Thyroid gland (tissue), 4 donors: ENCODE measurements at regions not wholly inside any gene's neighbourhood (a gene's known extent, or its start where the extent isn't known, plus 50 kb on each side); places are given as distances from the start of the nearest gene placed in this dataset.

Source experiments
- DNase-seq, 2 donors: peaks; one replicate each; pipeline ENCODE4 v3.0.0-alpha.2; 2019
- H3K27ac ChIP-seq, 3 donors: fragments of 200-600 bp; sonication (generic); 1 replicate in 2 of 3; 2 replicates in 1 of 3; pipeline ENCODE4 v1.5.1; 2016 to 2019; ENCODE audit warnings: mild to moderate bottlenecking in 1 of 3, moderate library complexity in 1 of 3
- H3K27me3 ChIP-seq: fragments of 200-600 bp; sonication (generic); one replicate; pipeline ENCODE4 v1.5.1; 2019
- H3K36me3 ChIP-seq, 2 donors: fragments of 200-600 bp; sonication (generic); one replicate each; pipeline ENCODE4 v1.5.1; 2016 to 2019
- H3K4me1 ChIP-seq, 2 donors: fragments of 200-600 bp; sonication (generic); one replicate each; pipeline ENCODE4 v1.5.1; 2017 to 2019
- H3K4me3 ChIP-seq, 3 donors: fragments of 200-600 bp; sonication (generic); replicated peaks in 1 of 3; 1 replicate in 2 of 3; 2 replicates in 1 of 3; pipeline ENCODE4 v1.5.1; 2016; ENCODE audit warnings: mild to moderate bottlenecking in 1 of 3
- H3K9me3 ChIP-seq: fragments of 200-600 bp; sonication (generic); one replicate; pipeline ENCODE4 v1.5.1; 2017
- CTCF ChIP-seq, 6 experiments: fragments of 200-600 bp in 3 of 6; fragments of 450-650 bp in 3 of 6; sonication (generic) in 3 of 6; IDR thresholded peaks; one replicate each; pipeline ENCODE4 v1.5.1; 2016 to 2019; ENCODE audit warnings: antibody characterized with exemption in 6 of 6, mild to moderate bottlenecking in 2 of 6, inconsistent platforms in 1 of 6, moderate library complexity in 1 of 6
- POLR2A ChIP-seq, 2 donors: fragments of 450-650 bp; IDR thresholded peaks; one replicate each; pipeline ENCODE4 v1.6.1; 2017; ENCODE audit warnings: antibody characterized with exemption in 2 of 2, mild to moderate bottlenecking in 2 of 2, moderate library complexity in 1 of 2
- WGBS, 2 donors: methylation state at CpG; one replicate each; pipeline ENCODE4 v1.1.5; 2017; 5-methylcytosine and 5-hydroxymethylcytosine counted together
- intact Hi-C: fragments of 100-400 bp; cut with DNase I; formaldehyde crosslinking; loops from one replicate; pipeline ENCODE4 v1.15.1; 2023

GRCh38 chr2:53235836-53236582, 531.6 kb upstream of the CHAC2 start:
- TF ChIP-seq CTCF (IDR thresholded peaks at IDR 0.05), result no peak
- no peak for TF ChIP-seq POLR2A (IDR thresholded peaks at IDR 0.05)
- H3K4me1 ChIP-seq, result no peaks in the 10 kb centered on the region
- no peaks in the 10 kb centered on the region for H3K27me3 ChIP-seq
- H3K36me3 ChIP-seq, result no peaks in the 10 kb centered on the region
- DNase-seq, result no peak
- intact Hi-C loops, result no loop called here
- no peak overlapping the region for H3K4me3 ChIP-seq
- 58 to 63% methylated on average over 1 of the region's 1 CpG for WGBS, 2 donors
- H3K9me3 ChIP-seq, result no peaks in the 10 kb centered on the region
- no peak overlapping the region for H3K27ac ChIP-seq

- no peaks in the 10 kb centered on the region for H3K9me3 ChIP-seq
- no peaks in the 10 kb centered on the region for H3K27me3 ChIP-seq
- 25 to 39% methylated on average over 1 of the region's 1 CpG for WGBS, 2 donors
- H3K4me1 ChIP-seq, result no peaks in the 10 kb centered on the region
- TF ChIP-seq POLR2A (IDR thresholded peaks at IDR 0.05) (no peak), CTCF (IDR thresholded peaks at IDR 0.05) (no peak)
- no peak overlapping the region for H3K4me3 ChIP-seq
- intact Hi-C loops, result no loop called here
- no peak for DNase-seq
- no peaks in the 10 kb centered on the region for H3K36me3 ChIP-seq
- H3K27ac ChIP-seq, result no peak overlapping the region
These were observed 533.1 kb upstream of the CHAC2 start for GRCh38 chr2:53234548-53234903.

GRCh38 chr2:53233759-53234547, 533.7 kb upstream of the CHAC2 start:
- no peak for TF ChIP-seq POLR2A (IDR thresholded peaks at IDR 0.05)
- no peak for TF ChIP-seq CTCF (IDR thresholded peaks at IDR 0.05)

GRCh38 chr2:53231908-53232307, 535.7 kb upstream of the CHAC2 start:
- intact Hi-C loops, result no loop called here
- Histone ChIP-seq H3K27me3 (no peaks in the 10 kb centered on the region), H3K36me3 (no peaks in the 10 kb centered on the region), H3K9me3 (no peaks in the 10 kb centered on the region), H3K4me3 (no peak overlapping the region), H3K27ac (no peak overlapping the region), H3K4me1 (no peaks in the 10 kb centered on the region)
- DNase-seq, result no peak
- 54 to 60% methylated on average over 3 of the region's 3 CpGs for WGBS, 2 donors
- no peak for TF ChIP-seq POLR2A (IDR thresholded peaks at IDR 0.05)
- no peak for TF ChIP-seq CTCF (IDR thresholded peaks at IDR 0.05)

More at GRCh38 chr2:53233759-53234547, 533.7 kb upstream of the CHAC2 start:
- H3K27me3 ChIP-seq, result no peaks in the 10 kb centered on the region
- intact Hi-C loops, result no loop called here
- H3K27ac ChIP-seq, result no peak overlapping the region
- no peaks in the 10 kb centered on the region for H3K9me3 ChIP-seq
- DNase-seq, result no peak
- H3K4me3 ChIP-seq, result no peak overlapping the region
- no peaks in the 10 kb centered on the region for H3K36me3 ChIP-seq
- 68 to 74% methylated on average over 4 of the region's 4 CpGs for WGBS, 2 donors
- H3K4me1 ChIP-seq, result no peaks in the 10 kb centered on the region

GRCh38 chr2:53230691-53231090, 536.9 kb upstream of the CHAC2 start:
- no peak for TF ChIP-seq CTCF (IDR thresholded peaks at IDR 0.05)
- TF ChIP-seq POLR2A (IDR thresholded peaks at IDR 0.05), result no peak
- 88 to 93% methylated on average over 2 of the region's 2 CpGs for WGBS, 2 donors
- no peaks in the 10 kb centered on the region for H3K36me3 ChIP-seq
- no peak overlapping the region for H3K27ac ChIP-seq
- H3K4me1 ChIP-seq, result no peaks in the 10 kb centered on the region
- DNase-seq, result no peak
- intact Hi-C loops, result no loop called here
- H3K4me3 ChIP-seq, result no peak overlapping the region
- no peaks in the 10 kb centered on the region for H3K27me3 ChIP-seq
- no peaks in the 10 kb centered on the region for H3K9me3 ChIP-seq
